ENCODE measurements at regions not wholly inside any gene's neighbourhood (a gene's known extent, or its start where the extent isn't known, plus 50 kb on each side); places are given as distances from the start of the nearest gene placed in this dataset.
"Not testable (repeated sequence)": the region's sequence is repeated elsewhere in the genome, so short reads cannot be mapped to it uniquely, and the experiment has no call there.

DNA sequence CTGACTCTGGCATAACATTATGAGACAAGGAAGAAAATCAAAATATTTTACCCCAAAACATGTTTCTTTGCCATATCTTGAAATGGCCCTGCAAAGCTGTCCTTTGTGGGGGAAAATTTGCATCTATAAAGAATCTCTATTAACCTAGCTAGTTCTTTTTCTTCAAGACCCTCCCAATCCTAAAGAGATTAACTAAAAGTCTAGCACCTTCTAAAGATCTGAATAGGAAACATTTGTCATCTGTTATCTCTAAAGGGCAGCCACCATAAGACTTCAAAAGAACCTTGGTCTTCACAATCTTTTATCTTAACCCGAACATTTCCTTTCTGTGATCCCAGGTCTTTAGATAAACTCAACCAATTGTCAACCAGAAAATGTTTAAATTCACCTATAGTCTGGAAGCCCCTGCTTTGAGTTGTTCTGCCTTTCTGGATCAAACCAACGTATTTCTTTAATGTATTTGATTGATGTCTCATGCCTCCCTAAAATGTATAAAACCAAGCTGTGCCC is 196.9 kb upstream of the ARL4C start:
- H3K4me1 ChIP-seq (ENCODE audit: control insufficient read depth, insufficient read depth, low read length); H3K9me3 ChIP-seq (replicated peaks; ENCODE audit: control insufficient read depth, insufficient read depth, low read length); intact Hi-C loops (cut with micrococcal nuclease; ENCODE audit: unreplicated experiment); H3K79me2 ChIP-seq (ENCODE audit: control insufficient read depth, insufficient read depth, low read length); H3K27ac ChIP-seq (ENCODE audit: control insufficient read depth, insufficient read depth); H3K27me3 ChIP-seq (replicated peaks in 1 of 2; ENCODE audit: control insufficient read depth in 2 of 2, insufficient read depth in 2 of 2, low read length in 1 of 2); SMC1A ChIA-PET (ENCODE audit: uncharacterized antibody, unreplicated experiment); BruUV-seq (replicated peaks); ATAC-seq; H4K20me1 ChIP-seq (ENCODE audit: control insufficient read depth, insufficient read depth); in situ Hi-C loops (cut with MboI); H3K9ac ChIP-seq (ENCODE audit: control insufficient read depth, insufficient read depth, low read length); CTCF ChIA-PET; H3K4me2 ChIP-seq (ENCODE audit: control insufficient read depth, insufficient read depth); FAIRE-seq; H2AFZ ChIP-seq (ENCODE audit: control insufficient read depth, low read depth, low read length); H3K36me3 ChIP-seq (ENCODE audit: control insufficient read depth in 2 of 2, insufficient read depth in 2 of 2, low read length in 1 of 2); H3K4me3 ChIP-seq; POLR2A ChIA-PET; DNase-seq (ENCODE audit: low read depth, low spot score); RAD21 ChIA-PET (ENCODE audit: unreplicated experiment): not testable (repeated sequence)
- WGBS (ENCODE audit: insufficient coverage, insufficient replicate concordance, low lambda C conversion rate, missing lambda C conversion rate): 0% methylated on average over 2 of the region's 2 CpGs

DNA sequence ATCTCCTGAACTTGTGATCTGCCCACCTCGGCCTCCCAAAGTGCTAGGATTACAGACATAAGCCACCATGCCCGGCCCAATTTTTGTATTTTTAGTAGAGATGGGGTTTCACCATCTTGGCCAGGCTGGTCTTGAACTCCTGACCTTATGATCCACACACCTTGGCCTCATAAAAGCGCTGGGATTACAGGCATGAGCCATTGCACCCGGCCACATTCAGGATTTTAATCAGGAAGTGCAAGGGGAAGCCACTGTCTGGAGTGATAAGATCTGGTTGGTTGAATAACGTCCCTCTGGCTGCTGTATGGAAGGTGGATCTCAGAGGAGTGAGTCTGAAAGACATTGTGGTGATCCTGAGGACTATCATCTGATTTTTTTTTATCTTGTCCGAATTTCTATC is 196.3 kb upstream of the ARL4C start:
- POLR2A ChIA-PET; H2AFZ ChIP-seq (ENCODE audit: control insufficient read depth, low read depth, low read length); FAIRE-seq; ATAC-seq; H3K27me3 ChIP-seq (replicated peaks in 1 of 2; ENCODE audit: control insufficient read depth in 2 of 2, insufficient read depth in 2 of 2, low read length in 1 of 2); BruUV-seq (replicated peaks); intact Hi-C loops (cut with micrococcal nuclease; ENCODE audit: unreplicated experiment); H3K79me2 ChIP-seq (ENCODE audit: control insufficient read depth, insufficient read depth, low read length); SMC1A ChIA-PET (ENCODE audit: uncharacterized antibody, unreplicated experiment); in situ Hi-C loops (cut with MboI); H4K20me1 ChIP-seq (ENCODE audit: control insufficient read depth, insufficient read depth); H3K27ac ChIP-seq (ENCODE audit: control insufficient read depth, insufficient read depth); H3K36me3 ChIP-seq (ENCODE audit: control insufficient read depth in 2 of 2, insufficient read depth in 2 of 2, low read length in 1 of 2); H3K4me1 ChIP-seq (ENCODE audit: control insufficient read depth, insufficient read depth, low read length); H3K4me3 ChIP-seq; H3K9ac ChIP-seq (ENCODE audit: control insufficient read depth, insufficient read depth, low read length); H3K4me2 ChIP-seq (ENCODE audit: control insufficient read depth, insufficient read depth); DNase-seq (ENCODE audit: low read depth, low spot score); H3K9me3 ChIP-seq (replicated peaks; ENCODE audit: control insufficient read depth, insufficient read depth, low read length); RAD21 ChIA-PET (ENCODE audit: unreplicated experiment): not testable (repeated sequence)
- CTCF ChIA-PET: interaction anchor here (0.6 kb wide), 1 partner anchor 520 kb away, joined by 3 read pairs; no protein-coding TSS in a partner anchor
- WGBS (ENCODE audit: insufficient coverage, insufficient replicate concordance, low lambda C conversion rate, missing lambda C conversion rate): 2% methylated on average over 6 of the region's 6 CpGs
